ENCODE measurements at regions not wholly inside any gene's neighbourhood (a gene's known extent, or its start where the extent isn't known, plus 50 kb on each side); places are given as distances from the start of the nearest gene placed in this dataset.

DNA sequence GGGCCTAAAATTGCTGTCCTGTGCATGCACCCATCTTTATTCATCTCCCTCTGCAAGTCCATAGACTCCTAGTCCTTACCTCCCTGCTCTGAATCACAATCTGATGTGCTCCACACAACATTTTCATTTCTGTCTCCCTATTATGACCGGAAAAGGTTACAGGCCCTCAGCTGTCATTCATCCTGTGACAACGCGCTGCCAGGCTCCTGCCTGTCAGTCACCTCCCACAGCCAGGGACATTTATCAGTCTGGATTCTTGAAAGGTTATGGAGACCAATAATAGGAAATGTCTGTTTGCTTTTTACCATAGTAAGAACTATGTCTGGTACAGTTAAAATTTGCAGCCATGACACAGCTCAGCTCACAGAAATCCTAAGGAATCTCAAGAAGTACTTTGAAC, 197.1 kb downstream of the RDH14 start:
- no peak overlapping the region for H3K4me3 ChIP-seq (ENCODE audit: low read depth, low read length)
- ChIA-PET POLR2A (no interaction called here), CTCF (interaction anchor here (0.5 to 0.6 kb wide), 3 partner anchors 12 to 525 kb away, joined by 3 to 5 read pairs (median 3); no protein-coding TSS in a partner anchor)
- no peaks in the 10 kb centered on the region for H3K9me3 ChIP-seq (ENCODE audit: control insufficient read depth, insufficient read depth, low read depth, low read length)
- TF ChIP-seq ZNF426 (tag by site-specific recombination; IDR thresholded peaks at IDR 0.05) = no peak
- no peak for TF ChIP-seq OSR2 (tag by site-specific recombination; IDR thresholded peaks at IDR 0.05)
- no peaks in the 10 kb centered on the region for H3K36me3 ChIP-seq (ENCODE audit: control insufficient read depth in 2 of 2, insufficient read depth in 1 of 2, low read length in 2 of 2)
- no peaks in the 10 kb centered on the region for H3K4me1 ChIP-seq (ENCODE audit: control insufficient read depth, insufficient read depth, low read length)
- H3K27ac ChIP-seq (ENCODE audit: extremely low read depth, low read depth, low read length) = no peak overlapping the region

DNA sequence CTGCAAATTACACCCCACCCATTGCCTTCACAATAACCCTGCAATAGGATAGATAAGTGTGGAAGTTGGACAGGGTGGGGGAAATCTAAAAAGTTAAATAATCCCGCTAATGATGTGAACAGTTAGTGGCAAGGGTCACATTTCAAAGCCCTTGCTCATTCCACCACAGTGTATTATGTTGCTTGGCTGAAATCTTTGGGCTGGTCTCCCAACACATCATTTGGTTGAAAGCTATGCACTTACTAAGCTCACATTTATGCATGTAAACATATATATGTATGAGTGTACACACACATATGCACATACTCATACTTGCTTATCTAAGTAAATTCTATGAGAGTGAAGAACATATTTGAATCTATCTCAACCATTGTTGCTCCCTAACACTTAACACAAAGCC, 197.8 kb downstream of the RDH14 start:
- TF ChIP-seq SP2 (tag by site-specific recombination; IDR thresholded peaks at IDR 0.05) (no peak), ZNF747 (tag by site-specific recombination; IDR thresholded peaks at IDR 0.05) (no peak), SP3 (tag by site-specific recombination; IDR thresholded peaks at IDR 0.05) (no peak), ZNF146 (tag by site-specific recombination; IDR thresholded peaks at IDR 0.05) (no peak), ZNF830 (tag by site-specific recombination; IDR thresholded peaks at IDR 0.05; ENCODE audit: low read depth) (no peak), WT1 (tag by site-specific recombination; IDR thresholded peaks at IDR 0.05) (no peak), ZNF184 (tag by site-specific recombination; IDR thresholded peaks at IDR 0.05) (no peak), ZNF112 (tag by site-specific recombination; IDR thresholded peaks at IDR 0.05) (no peak), ZNF239 (tag by site-specific recombination; IDR thresholded peaks at IDR 0.05) (no peak), ZNF169 (tag by site-specific recombination; IDR thresholded peaks at IDR 0.05) (no peak), ZNF621 (tag by site-specific recombination; IDR thresholded peaks at IDR 0.05) (no peak)
- TF ChIP-seq, protein P1, sequence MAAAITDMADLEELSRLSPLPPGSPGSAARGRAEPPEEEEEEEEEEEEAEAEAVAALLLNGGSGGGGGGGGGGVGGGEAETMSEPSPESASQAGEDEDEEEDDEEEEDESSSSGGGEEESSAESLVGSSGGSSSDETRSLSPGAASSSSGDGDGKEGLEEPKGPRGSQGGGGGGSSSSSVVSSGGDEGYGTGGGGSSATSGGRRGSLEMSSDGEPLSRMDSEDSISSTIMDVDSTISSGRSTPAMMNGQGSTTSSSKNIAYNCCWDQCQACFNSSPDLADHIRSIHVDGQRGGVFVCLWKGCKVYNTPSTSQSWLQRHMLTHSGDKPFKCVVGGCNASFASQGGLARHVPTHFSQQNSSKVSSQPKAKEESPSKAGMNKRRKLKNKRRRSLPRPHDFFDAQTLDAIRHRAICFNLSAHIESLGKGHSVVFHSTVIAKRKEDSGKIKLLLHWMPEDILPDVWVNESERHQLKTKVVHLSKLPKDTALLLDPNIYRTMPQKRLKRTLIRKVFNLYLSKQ (tag by site-specific recombination; IDR thresholded peaks at IDR 0.05; ENCODE audit: borderline replicate concordance) = no peak
- TF ChIP-seq, protein P2, sequence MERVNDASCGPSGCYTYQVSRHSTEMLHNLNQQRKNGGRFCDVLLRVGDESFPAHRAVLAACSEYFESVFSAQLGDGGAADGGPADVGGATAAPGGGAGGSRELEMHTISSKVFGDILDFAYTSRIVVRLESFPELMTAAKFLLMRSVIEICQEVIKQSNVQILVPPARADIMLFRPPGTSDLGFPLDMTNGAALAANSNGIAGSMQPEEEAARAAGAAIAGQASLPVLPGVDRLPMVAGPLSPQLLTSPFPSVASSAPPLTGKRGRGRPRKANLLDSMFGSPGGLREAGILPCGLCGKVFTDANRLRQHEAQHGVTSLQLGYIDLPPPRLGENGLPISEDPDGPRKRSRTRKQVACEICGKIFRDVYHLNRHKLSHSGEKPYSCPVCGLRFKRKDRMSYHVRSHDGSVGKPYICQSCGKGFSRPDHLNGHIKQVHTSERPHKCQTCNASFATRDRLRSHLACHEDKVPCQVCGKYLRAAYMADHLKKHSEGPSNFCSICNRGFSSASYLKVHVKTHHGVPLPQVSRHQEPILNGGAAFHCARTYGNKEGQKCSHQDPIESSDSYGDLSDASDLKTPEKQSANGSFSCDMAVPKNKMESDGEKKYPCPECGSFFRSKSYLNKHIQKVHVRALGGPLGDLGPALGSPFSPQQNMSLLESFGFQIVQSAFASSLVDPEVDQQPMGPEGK (tag by site-specific recombination; IDR thresholded peaks at IDR 0.05) = no peak
- TF ChIP-seq, protein P3, sequence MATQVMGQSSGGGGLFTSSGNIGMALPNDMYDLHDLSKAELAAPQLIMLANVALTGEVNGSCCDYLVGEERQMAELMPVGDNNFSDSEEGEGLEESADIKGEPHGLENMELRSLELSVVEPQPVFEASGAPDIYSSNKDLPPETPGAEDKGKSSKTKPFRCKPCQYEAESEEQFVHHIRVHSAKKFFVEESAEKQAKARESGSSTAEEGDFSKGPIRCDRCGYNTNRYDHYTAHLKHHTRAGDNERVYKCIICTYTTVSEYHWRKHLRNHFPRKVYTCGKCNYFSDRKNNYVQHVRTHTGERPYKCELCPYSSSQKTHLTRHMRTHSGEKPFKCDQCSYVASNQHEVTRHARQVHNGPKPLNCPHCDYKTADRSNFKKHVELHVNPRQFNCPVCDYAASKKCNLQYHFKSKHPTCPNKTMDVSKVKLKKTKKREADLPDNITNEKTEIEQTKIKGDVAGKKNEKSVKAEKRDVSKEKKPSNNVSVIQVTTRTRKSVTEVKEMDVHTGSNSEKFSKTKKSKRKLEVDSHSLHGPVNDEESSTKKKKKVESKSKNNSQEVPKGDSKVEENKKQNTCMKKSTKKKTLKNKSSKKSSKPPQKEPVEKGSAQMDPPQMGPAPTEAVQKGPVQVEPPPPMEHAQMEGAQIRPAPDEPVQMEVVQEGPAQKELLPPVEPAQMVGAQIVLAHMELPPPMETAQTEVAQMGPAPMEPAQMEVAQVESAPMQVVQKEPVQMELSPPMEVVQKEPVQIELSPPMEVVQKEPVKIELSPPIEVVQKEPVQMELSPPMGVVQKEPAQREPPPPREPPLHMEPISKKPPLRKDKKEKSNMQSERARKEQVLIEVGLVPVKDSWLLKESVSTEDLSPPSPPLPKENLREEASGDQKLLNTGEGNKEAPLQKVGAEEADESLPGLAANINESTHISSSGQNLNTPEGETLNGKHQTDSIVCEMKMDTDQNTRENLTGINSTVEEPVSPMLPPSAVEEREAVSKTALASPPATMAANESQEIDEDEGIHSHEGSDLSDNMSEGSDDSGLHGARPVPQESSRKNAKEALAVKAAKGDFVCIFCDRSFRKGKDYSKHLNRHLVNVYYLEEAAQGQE (tag by site-specific recombination; IDR thresholded peaks at IDR 0.05) = no peak
- CTCF ChIA-PET = interaction anchor here (0.6 to 1.4 kb wide), 2 partner anchors 13 to 15 kb away, joined by 3 to 5 read pairs; no protein-coding TSS in a partner anchor
- Histone ChIP-seq H3K4me3 (ENCODE audit: low read depth, low read length) (no peak overlapping the region), H3K36me3 (ENCODE audit: control insufficient read depth in 2 of 2, insufficient read depth in 1 of 2, low read length in 2 of 2) (no peaks in the 10 kb centered on the region), H3K27ac (ENCODE audit: extremely low read depth, low read depth, low read length) (no peak overlapping the region), H3K9me3 (ENCODE audit: control insufficient read depth, insufficient read depth, low read depth, low read length) (no peaks in the 10 kb centered on the region), H3K4me1 (ENCODE audit: control insufficient read depth, insufficient read depth, low read length) (peaks cover under 1% of the 10 kb centered on the region; the same call in 1 of the 2 replicates)
- POLR2A ChIA-PET = no interaction called here

All from HEK293 (cell line).